Muscle of leg (tissue), 3 donors: ENCODE measurements at regions not wholly inside any gene's neighbourhood (a gene's known extent, or its start where the extent isn't known, plus 50 kb on each side); places are given as distances from the start of the nearest gene placed in this dataset.

Experiments
- DNase-seq: peaks from one replicate; pipeline ENCODE4 v3.0.0; 2013
- H3K27ac ChIP-seq: one replicate; pipeline ENCODE4 v1.5.1; 2013; ENCODE audit warnings: mild to moderate bottlenecking, low read length, control low read depth
- H3K27me3 ChIP-seq: one replicate; pipeline ENCODE4 v1.6.1; 2013; ENCODE audit warnings: low read length; ENCODE audit not compliant: control insufficient read depth, insufficient read depth
- H3K36me3 ChIP-seq: one replicate; pipeline ENCODE4 v1.6.1; 2013; ENCODE audit warnings: low read length; ENCODE audit not compliant: control insufficient read depth, insufficient read depth
- H3K4me1 ChIP-seq: one replicate; pipeline ENCODE4 v1.6.1; 2013; ENCODE audit warnings: low read length; ENCODE audit not compliant: control insufficient read depth, insufficient read depth
- H3K4me3 ChIP-seq: one replicate; pipeline ENCODE4 v1.5.1; 2013; ENCODE audit warnings: low read length, control low read depth
- H3K9me3 ChIP-seq: replicated peaks from 2 replicates; pipeline ENCODE4 v1.6.1; 2013; ENCODE audit warnings: low read depth, low read length; ENCODE audit not compliant: control insufficient read depth
- WGBS: methylation state at CpG from one replicate; pipeline ENCODE4 v1.1.5; 2013; ENCODE audit warnings: missing lambda C conversion rate; ENCODE audit not compliant: insufficient coverage; 5-methylcytosine and 5-hydroxymethylcytosine counted together

DNA sequence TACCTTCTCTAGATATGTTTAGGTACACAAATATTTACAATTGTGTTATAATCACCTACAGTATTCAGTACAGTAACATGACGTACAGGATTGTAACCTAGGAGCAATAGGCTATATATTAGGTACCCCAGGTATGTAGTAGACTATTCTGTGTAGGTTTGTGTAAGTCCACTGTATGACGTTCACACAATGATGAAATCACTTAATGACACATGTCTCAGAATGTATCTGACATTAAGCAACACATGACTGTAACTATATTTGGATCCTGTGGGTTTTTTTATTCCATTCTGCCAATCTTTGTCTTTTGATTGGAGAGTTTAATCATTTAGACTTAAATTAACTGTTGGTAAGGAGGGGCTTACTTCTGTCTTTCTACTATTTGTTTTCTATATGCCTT, 52.1 kb downstream of the STYXL2 start:
- DNase-seq: no peak
- WGBS: no CpG with 5 or more reads among the region's 2 CpGs
- Histone ChIP-seq H3K27me3 (no peaks in the 10 kb centered on the region), H3K9me3 (peaks cover 2% of the 10 kb centered on the region), H3K4me3 (no peak overlapping the region), H3K4me1 (peaks cover 7% of the 10 kb centered on the region), H3K36me3 (no peaks in the 10 kb centered on the region), H3K27ac (no peak overlapping the region)

DNA sequence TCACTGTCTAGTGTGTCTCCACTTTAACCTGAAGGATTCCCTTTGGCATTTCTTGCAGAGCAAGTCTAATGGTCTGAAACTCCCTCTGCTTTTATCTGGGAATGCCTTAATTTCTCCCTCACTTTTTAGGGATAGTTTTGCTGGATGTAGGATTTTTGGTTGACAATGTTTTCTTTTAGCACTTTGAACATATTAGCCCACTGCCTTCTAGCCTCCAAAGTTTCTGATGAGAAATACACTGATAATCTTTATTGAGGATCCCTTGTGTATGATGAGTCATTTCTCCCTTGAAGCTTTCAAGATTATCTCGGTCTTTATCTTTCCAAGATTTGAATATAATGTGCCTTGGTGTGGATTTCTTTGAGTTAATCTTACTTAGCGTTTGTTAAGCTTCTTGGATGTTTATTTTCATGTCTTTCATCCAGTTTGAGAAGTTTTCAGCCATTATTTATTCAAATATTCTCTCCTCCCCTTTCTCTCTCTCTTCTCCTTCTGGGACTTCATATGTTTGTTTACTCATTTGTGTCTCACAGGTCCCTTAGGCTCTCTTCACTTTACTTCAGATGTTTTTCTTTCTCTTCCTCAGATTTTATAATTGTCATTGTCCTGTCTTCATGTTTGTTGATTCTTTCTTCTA, 53.1 kb downstream of the STYXL2 start:
- no peaks in the 10 kb centered on the region for H3K27me3 ChIP-seq
- no peak overlapping the region for H3K4me3 ChIP-seq
- H3K27ac ChIP-seq: no peak overlapping the region
- no peaks in the 10 kb centered on the region for H3K36me3 ChIP-seq
- DNase-seq: no peak
- WGBS: no CpG with 5 or more reads among the region's 2 CpGs
- peaks cover 2% of the 10 kb centered on the region for H3K9me3 ChIP-seq
- peaks cover 7% of the 10 kb centered on the region for H3K4me1 ChIP-seq

DNA sequence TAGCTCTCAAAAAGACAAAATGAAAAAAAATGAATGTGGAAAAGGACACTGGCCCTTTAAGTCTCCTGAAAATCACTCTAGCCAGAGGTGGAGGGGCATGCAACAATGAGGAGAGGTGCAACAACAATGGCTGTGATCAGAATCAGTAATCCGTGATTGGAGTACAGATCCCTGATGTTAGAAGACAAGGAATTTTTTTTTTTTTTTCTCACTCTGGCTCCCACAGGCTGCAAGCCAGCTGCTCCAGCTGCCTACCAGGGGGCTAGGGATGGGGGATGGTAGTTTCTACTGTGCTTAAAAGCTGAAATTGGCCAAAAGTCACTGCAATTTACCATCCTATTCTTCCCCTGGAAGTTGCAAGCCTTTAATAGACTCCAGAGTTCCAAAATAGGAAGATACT, 54.5 kb downstream of the STYXL2 start:
- peaks cover 7% of the 10 kb centered on the region for H3K4me1 ChIP-seq
- peak; percentile 37 for DNase-seq
- no peaks in the 10 kb centered on the region for H3K36me3 ChIP-seq
- peaks cover 2% of the 10 kb centered on the region for H3K9me3 ChIP-seq
- 0% methylated on average over 1 of the region's 1 CpG for WGBS
- no peaks in the 10 kb centered on the region for H3K27me3 ChIP-seq
- no peak overlapping the region for H3K4me3 ChIP-seq
- peak overlapping the region; percentile 20 for H3K27ac ChIP-seq

DNA sequence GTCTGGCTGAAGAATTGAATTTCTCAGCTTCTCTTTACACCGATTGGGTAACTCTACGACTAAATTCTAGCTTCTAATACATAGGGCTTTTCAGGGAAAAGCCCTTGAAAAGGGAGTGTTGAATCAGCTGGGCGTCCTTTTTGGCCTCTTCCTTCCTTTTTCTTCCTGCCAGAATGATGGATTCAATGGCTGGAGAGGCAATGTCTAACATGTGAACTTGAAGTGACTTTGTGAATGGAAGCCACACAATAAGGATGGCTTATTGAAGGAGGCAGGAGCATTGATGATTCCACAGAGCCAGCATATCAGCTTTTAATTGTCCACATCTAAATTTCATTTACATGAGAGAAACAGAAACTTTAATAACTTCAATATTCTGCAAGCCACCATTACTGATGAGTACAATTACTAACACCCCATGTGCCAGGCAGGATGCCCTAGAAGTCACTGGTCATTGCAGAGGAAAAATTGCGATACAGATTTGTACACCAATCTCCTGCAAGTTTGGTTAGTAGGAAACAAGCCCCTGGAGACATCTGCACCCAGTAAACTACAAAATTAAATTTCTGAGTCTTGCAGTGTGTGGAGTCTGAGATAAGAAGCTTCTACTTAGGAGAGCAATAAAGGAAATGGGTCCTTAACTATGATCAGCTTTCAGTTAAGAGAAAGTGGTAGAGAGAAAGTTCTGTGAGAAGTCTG, 56.1 kb downstream of the STYXL2 start:
- Histone ChIP-seq H3K27ac (no peak overlapping the region), H3K4me3 (no peak overlapping the region), H3K4me1 (peaks cover 7% of the 10 kb centered on the region), H3K27me3 (no peaks in the 10 kb centered on the region), H3K36me3 (no peaks in the 10 kb centered on the region), H3K9me3 (peaks cover 2% of the 10 kb centered on the region)
- WGBS: no CpG with 5 or more reads among the region's 4 CpGs
- no peak for DNase-seq

DNA sequence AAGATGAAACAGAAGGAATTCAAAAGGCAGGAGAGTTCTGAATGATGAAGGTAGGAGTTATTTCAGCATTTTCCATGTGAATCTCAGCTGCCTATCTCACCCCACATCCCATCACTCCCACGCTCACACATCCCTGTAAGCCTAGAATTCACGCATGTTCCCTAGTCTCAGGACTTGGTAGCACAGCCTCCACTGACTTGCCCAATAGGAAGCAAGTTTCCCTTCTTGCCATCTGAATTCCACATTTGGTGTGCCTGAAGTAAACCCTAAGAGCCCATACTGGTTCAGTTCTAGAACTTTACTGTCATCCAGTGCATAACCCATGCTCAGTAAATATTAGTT, 56.6 kb downstream of the STYXL2 start:
- Histone ChIP-seq H3K4me1 (peaks cover 7% of the 10 kb centered on the region), H3K27ac (no peak overlapping the region), H3K4me3 (no peak overlapping the region), H3K36me3 (no peaks in the 10 kb centered on the region), H3K9me3 (peaks cover 2% of the 10 kb centered on the region), H3K27me3 (no peaks in the 10 kb centered on the region)
- WGBS: 91% methylated on average over 2 of the region's 2 CpGs
- DNase-seq: no peak

DNA sequence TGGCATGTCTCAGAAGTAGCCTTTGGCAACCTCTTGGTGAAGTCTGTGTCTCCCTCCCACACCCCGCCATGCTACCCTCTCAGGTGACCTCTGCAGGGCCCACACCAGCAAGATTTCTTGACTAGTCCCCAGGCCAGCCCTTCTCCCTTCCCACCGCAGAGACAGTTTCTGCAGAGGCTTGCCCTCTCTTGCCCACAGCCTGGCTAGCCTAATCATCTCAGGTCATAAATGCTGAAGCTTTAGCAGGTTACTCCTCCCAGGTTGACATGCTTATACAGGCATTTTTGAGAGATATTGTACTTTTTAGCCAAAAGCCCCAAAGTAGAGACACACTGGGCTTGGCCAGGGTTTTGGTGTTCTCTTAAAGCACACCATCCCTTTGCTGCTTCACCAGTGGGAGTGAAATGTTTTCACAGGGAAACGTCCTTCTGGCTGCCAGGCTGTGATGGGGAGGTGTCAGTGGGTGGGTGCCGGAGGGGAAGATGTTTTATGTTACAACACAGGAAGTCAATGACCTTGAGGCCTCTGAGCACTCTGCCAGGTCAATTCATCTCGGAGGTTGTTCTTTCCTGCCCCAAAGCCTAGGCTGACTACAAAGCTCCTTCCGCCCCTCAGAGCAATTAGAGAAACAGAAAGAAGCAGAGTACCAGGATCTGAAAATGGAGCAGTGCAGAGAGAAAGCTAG, 58.5 kb downstream of the STYXL2 start:
- no peaks in the 10 kb centered on the region for H3K36me3 ChIP-seq
- no peak for DNase-seq
- peaks cover 7% of the 10 kb centered on the region for H3K4me1 ChIP-seq
- 83% methylated on average over 1 of the region's 6 CpGs for WGBS
- H3K27me3 ChIP-seq: no peaks in the 10 kb centered on the region
- H3K4me3 ChIP-seq: no peak overlapping the region
- H3K27ac ChIP-seq: no peak overlapping the region
- H3K9me3 ChIP-seq: no peaks in the 10 kb centered on the region

DNA sequence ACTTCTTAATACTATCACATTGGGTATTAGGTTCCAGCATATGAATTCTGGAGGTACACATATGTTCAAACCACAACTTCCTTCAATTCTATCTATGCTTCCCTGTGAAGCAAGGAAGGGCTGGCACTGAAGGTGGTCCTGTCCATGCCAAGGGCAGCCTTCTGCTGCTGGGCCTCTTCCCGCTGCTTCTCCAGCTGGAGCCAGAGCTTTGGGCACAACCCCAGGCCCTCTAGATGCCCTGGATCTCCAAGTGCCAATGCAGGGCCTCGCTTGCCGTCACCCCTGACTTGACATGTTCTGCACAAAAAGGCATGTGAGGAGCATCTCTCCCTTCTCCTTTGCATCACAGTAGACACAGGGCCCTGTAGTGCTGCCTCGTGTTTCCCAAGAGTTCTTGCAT, 62.6 kb downstream of the STYXL2 start:
- Histone ChIP-seq H3K27ac (no peak overlapping the region), H3K36me3 (no peaks in the 10 kb centered on the region), H3K4me3 (no peak overlapping the region), H3K27me3 (no peaks in the 10 kb centered on the region), H3K9me3 (no peaks in the 10 kb centered on the region), H3K4me1 (no peaks in the 10 kb centered on the region)
- DNase-seq: no peak
- WGBS: 85% methylated on average over 3 of the region's 4 CpGs

DNA sequence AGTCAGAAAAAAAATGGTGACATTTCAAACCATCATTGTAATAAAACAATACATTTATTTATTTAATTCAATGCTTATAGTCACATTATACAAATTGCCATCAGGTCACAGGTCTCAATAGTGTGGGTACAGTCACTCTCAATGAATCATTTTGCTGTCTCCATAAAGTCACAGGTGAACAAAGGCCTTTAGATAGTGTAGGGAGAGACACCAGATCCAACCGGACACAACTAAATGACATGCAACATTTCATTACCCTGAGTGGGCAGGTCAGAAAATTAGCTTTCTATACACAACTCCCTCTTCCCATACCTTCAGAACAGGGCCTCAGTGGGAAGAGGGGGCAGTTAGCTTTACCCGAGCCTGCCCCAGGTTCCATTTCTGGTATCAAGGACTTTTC, 63.2 kb downstream of the STYXL2 start:
- no peak overlapping the region for H3K27ac ChIP-seq
- no peaks in the 10 kb centered on the region for H3K27me3 ChIP-seq
- 50% methylated on average over 1 of the region's 2 CpGs for WGBS
- H3K4me1 ChIP-seq: peaks cover 3% of the 10 kb centered on the region
- no peak for DNase-seq
- no peaks in the 10 kb centered on the region for H3K9me3 ChIP-seq
- no peaks in the 10 kb centered on the region for H3K36me3 ChIP-seq
- H3K4me3 ChIP-seq: no peak overlapping the region

DNA sequence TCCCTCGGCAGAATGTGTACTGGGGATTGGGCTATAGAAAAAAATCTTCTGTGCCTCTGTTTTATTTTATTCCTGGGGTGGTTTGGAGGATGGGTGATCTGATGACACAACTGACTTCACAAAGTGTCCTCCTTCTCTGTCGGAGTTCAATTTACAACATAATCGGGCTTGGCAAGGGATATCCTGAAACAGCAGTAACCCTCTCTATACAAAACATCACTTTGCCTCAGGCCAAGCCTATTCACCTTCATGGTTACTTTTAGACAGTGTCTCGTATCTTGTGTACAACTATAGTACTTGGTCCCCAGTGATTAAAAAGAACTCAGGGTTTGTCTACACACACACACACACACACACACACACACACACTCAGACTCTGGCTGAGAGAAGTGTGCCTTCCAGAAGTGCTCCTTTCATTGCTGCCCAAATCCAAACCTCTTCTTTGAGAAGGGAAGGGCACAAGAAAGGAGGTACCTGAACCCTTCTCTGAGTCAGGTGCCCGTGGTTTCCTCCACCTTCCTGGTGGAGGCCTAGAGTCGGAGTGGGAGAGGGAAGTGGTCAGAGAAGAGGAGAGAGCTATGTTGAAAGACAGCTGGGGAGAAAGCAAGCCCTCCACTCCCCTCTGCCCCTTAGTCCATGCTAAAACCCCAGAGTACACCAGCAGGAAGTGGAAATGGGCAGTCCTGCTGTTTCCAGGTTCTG, 62.4 kb upstream of the POU2F1 start:
- Histone ChIP-seq H3K36me3 (no peaks in the 10 kb centered on the region), H3K9me3 (no peaks in the 10 kb centered on the region), H3K27ac (no peak overlapping the region), H3K4me1 (peaks cover 7% of the 10 kb centered on the region), H3K4me3 (no peak overlapping the region), H3K27me3 (no peaks in the 10 kb centered on the region)
- DNase-seq: no peak
- 17% methylated on average over 1 of the region's 6 CpGs for WGBS

DNA sequence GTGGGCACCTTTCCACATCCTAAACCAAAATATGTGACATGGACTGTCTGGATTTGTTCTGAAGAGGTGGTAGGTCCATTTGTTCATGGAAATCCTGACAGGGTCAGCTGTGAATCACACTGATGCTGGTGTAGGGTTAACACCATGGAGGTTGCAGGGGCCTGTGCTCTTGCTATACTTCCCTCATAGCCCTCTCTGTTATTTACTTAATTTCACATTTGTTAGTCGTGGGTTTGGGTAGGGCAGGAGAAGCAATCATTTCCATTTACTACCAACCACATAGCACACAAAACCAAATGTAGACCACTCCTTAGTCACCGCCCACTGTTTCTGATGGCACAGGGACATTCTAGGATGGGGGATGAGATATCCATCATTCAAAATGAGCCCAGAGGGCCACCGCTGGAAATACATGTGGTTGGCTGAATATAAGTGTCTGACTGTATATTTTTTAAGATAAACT, 61.8 kb upstream of the POU2F1 start:
- no peaks in the 10 kb centered on the region for H3K36me3 ChIP-seq
- no peak overlapping the region for H3K4me3 ChIP-seq
- H3K9me3 ChIP-seq: no peaks in the 10 kb centered on the region
- WGBS: 80% methylated on average over 1 of the region's 3 CpGs
- peaks cover 7% of the 10 kb centered on the region for H3K4me1 ChIP-seq
- no peak for DNase-seq
- H3K27ac ChIP-seq: no peak overlapping the region
- H3K27me3 ChIP-seq: no peaks in the 10 kb centered on the region
